22Rv1 (cell line): ENCODE measurements at regions not wholly inside any gene's neighbourhood (a gene's known extent, or its start where the extent isn't known, plus 50 kb on each side); places are given as distances from the start of the nearest gene placed in this dataset.

Experiments
- H3K27ac ChIP-seq: fragments of 450-650 bp; 2 replicates; pipeline ENCODE4 v1.5.1; 2017
- ZFX ChIP-seq: fragments of 450-650 bp; IDR thresholded peaks from 2 replicates; pipeline ENCODE4 v1.6.1; 2017; ENCODE audit warnings: antibody characterized with exemption, borderline replicate concordance
- TF ChIP-seq, protein P1 (sequence below): fragments of 450-650 bp; IDR thresholded peaks from 2 replicates; pipeline ENCODE4 v1.5.1; 2017; ENCODE audit warnings: mild to moderate bottlenecking

DNA sequence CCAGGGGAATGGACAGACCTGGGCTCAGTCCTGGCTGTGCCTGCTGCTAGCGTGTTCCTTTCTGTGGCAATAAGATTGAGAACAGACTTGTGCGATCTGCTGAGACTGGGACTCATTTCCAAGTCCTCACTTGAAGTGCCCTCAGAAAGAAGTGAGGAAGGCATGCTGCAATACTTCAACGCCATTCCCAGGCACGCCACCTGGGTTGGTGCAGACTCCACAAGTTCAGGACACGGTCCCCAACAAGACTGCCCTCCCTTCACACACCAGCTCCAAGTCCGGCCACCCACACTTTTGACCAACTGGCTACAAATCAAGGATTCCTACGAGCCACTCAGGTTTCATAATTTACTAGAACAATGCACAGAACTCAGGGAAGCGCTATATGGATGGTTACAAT lies 391.8 kb upstream of the SULF2 start:
- H3K27ac ChIP-seq: no peak overlapping the region

DNA sequence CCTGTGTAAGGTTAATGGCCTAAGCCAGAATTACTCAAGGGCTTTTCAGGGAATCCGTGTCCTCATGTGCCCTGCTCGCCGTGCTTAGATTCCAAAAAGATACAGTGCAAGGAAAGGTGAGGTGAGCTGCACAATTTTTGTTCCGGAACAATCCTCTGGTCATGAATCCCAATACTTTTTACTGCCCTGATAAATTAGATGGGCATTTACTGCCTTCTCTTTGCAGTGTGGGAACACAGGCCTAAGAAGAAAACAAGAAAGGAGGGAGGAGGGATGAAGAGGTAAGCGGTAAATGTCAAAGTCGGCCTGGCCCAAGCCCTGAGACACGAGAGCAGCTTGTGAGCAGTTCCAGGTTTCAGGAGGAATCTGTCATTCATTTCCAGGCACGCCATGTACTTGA lies 390.9 kb upstream of the SULF2 start:
- no peak for TF ChIP-seq ZFX
- TF ChIP-seq, protein P1, sequence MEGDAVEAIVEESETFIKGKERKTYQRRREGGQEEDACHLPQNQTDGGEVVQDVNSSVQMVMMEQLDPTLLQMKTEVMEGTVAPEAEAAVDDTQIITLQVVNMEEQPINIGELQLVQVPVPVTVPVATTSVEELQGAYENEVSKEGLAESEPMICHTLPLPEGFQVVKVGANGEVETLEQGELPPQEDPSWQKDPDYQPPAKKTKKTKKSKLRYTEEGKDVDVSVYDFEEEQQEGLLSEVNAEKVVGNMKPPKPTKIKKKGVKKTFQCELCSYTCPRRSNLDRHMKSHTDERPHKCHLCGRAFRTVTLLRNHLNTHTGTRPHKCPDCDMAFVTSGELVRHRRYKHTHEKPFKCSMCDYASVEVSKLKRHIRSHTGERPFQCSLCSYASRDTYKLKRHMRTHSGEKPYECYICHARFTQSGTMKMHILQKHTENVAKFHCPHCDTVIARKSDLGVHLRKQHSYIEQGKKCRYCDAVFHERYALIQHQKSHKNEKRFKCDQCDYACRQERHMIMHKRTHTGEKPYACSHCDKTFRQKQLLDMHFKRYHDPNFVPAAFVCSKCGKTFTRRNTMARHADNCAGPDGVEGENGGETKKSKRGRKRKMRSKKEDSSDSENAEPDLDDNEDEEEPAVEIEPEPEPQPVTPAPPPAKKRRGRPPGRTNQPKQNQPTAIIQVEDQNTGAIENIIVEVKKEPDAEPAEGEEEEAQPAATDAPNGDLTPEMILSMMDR: no peak

More for the DNA sequence above, 391.8 kb upstream of the SULF2 start:
- TF ChIP-seq, protein P1: no peak
- no peak for TF ChIP-seq ZFX

DNA sequence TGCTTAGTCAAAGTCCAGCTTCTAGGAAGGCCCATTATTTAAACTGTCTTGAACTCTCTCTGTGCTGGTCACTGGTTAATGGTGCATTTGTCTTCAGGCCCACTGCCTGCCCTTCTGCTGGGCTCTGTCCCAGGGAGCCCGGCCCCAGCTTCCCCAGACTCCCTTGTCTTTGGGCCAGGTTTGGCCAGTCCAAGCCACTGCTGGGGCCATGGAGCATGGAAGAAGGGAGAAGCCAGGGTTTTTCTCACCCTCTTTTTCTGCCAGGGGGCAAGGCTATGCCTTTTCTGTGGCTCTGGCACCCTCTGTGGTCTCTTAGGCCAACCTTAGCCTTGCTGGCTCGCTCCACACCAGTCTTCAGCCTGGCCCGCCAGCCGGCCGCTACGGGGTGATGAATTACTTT lies 390.0 kb upstream of the SULF2 start:
- no peak overlapping the region for H3K27ac ChIP-seq
- TF ChIP-seq ZFX: no peak
- TF ChIP-seq, protein P1: no peak

More for the DNA sequence above, 390.9 kb upstream of the SULF2 start:
- H3K27ac ChIP-seq: no peak overlapping the region

DNA sequence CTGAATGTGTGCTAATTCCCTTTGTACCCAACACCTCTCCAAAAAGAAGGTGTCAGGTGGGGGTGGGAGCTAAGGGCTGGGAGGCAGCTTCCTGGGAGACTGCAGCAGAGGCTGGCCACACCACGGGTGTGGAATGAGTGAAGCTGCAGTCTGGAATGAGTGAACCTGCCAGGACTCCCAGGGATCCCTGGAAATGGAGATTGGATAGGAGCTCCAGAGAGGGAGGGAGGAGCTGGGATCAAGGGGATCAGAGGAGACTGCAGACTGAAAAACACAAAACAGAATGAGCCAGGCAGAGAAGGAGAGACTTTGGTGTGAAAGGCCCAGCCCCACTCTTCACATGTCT lies 387.0 kb upstream of the SULF2 start:
- H3K27ac ChIP-seq: no peak overlapping the region

DNA sequence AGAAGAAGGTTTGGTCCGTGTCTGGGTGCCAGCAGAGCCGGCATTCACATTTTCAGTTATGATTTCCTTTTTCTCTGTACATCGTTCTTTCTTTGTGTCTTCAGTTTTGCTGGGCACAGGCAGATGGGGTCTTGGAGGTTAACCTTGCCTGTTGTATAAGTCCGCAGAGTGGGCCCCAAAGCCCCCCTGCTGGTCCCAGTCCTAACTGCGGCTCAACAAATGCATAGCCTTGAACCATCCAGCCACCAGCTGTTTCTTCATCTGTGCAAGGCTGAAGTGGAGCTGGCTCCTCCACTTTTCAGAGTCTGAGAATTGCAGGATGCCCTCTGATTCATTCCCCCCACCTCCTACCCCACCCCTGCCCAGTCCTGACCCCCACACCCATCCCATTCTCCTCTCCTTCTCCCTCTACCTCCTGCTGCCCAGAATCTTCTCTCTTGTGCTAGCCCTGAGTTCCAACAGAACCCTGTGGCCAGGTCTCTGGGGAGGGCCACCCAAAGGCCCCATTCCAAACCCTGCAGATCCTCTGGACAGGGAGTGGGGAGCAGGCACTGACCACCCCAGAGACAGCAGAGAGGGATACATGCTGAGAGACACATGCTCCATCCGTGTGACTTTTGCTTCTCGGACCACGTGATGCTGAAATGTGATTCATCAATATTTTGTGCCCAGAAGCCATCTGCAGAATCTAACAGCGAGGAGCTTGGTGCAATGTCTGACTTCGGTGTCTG lies 386.5 kb upstream of the SULF2 start:
- no peak overlapping the region for H3K27ac ChIP-seq
- TF ChIP-seq ZFX: no peak
- TF ChIP-seq, protein P1: no peak

More for the DNA sequence above, 387.0 kb upstream of the SULF2 start:
- no peak for TF ChIP-seq ZFX
- TF ChIP-seq, protein P1: no peak

DNA sequence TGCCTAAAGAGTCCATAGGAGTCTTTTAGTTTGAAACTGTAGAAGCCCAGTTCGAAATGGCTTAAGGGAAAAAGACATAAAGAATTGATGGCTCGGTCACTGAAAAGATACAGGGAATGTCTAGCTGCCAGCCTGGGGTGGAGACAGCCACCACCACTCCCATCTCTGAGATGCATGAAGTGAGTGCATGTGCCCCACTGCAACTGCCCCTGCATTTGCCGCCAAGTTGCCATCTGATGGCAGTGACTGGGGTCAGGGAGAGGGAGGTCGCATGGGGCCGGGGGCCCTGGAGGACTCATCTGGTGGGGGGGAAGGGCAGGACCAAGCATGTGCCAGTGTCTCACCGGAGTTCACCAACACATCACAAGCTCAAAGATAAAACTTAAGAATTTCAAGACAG lies 385.8 kb upstream of the SULF2 start:
- TF ChIP-seq, protein P1: no peak
- TF ChIP-seq ZFX: no peak
- no peak overlapping the region for H3K27ac ChIP-seq

DNA sequence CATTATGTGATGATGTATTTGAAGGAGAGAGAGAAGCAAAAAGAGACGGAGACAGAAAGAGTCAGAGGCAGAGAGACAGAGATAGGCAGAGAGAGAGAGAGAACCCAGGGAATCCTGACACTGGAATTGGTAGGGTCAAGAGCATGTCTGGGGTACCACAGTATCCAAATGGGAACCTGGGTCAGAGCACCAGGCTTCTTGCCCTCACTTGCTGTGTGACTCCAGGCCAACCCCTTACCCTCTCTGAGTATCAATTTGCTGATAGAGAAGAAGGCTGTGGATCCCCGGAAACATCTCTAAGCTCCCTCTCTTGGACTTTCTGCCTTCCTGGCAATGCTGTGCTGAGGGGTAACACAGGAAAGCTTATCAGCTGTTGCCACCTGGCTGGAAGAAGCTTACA lies 385.3 kb upstream of the SULF2 start:
- H3K27ac ChIP-seq: no peak overlapping the region
- TF ChIP-seq, protein P1: no peak
- no peak for TF ChIP-seq ZFX
